ENCODE measurements at regions not wholly inside any gene's neighbourhood (a gene's known extent, or its start where the extent isn't known, plus 50 kb on each side); places are given as distances from the start of the nearest gene placed in this dataset.

DNA sequence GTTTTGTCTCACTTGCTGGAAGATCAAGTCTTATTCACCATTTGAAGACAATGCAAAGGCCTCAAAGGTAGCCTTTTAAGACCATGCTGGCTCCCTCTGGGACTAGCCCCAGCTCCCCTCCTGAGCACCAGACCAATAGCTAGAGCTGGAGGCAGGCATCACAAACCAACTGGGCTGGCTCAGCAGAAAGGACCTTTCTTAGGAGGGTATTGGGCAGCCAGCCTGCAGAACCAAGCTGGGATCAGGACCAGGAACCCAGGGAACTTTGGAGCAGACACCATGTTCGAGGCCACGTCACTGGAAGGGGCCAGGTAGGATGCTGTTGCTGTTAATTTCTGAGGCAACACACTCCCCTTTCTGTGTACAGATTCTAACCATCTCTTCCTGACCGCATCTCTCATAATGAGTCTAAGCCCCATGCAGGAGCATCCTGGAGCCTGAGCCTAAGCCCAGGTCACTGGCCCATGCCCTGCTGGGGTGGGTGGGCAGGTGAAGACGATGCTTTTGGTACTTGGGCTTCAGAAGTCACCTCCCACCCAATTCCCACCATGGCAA lies 81.4 kb upstream of the KLF13 start:
- Histone ChIP-seq H3K9me3 (replicated peaks; ENCODE audit: control insufficient read depth, insufficient read depth, low read length) (no peaks in the 10 kb centered on the region), H3K9me1 (replicated peaks; ENCODE audit: control insufficient read depth, extremely low read depth, insufficient read depth, low read length) (no peaks in the 10 kb centered on the region), H3K27ac (ENCODE audit: insufficient read depth, low read depth, low read length) (no peak overlapping the region), H3K9ac (replicated peaks; ENCODE audit: extremely low read depth, insufficient read depth, low read length) (no peak overlapping the region), H3K36me3 (ENCODE audit: control insufficient read depth in 2 of 2, extremely low read depth in 1 of 2, insufficient read depth in 2 of 2, low read length in 2 of 2) (no peaks in the 10 kb centered on the region), H3K4me1 (ENCODE audit: control insufficient read depth, extremely low read depth, insufficient read depth, low read length) (no peaks in the 10 kb centered on the region), H3K79me2 (ENCODE audit: control insufficient read depth, insufficient read depth, low read length) (no peaks in the 10 kb centered on the region), H4K20me1 (replicated peaks; ENCODE audit: control insufficient read depth, extremely low read depth, insufficient read depth, low read length) (no peaks in the 10 kb centered on the region), H3K4me3 (replicated peaks in 1 of 3; ENCODE audit: insufficient read depth in 1 of 3, low read depth in 1 of 3, low read length in 3 of 3) (no peak overlapping the region), H2AFZ (ENCODE audit: low read depth, low read length) (no peak overlapping the region), H3K27me3 (ENCODE audit: control insufficient read depth in 2 of 2, insufficient read depth in 2 of 2, low read length in 2 of 2) (no peaks in the 10 kb centered on the region), H3K4me2 (ENCODE audit: insufficient read depth, low read length) (no peak overlapping the region)
- intact Hi-C loops (cut with micrococcal nuclease) = no loop called here
- POLR2A ChIA-PET = no interaction called here
- no peak for DNase-seq (ENCODE audit: low read depth, low spot score)
- no peak for FAIRE-seq
- dilution Hi-C loops (cut with MboI; ENCODE audit: extremely low pct_ligation_motif_present, low sequenced_read_pairs) = no loop called here
- CTCF ChIA-PET = no interaction called here
- no peak for TF ChIP-seq POLR2A (IDR thresholded peaks at IDR 0.05; ENCODE audit: low read depth, low read length)
- no peak for TF ChIP-seq JUN (IDR thresholded peaks at IDR 0.05; ENCODE audit: borderline replicate concordance, insufficient read depth, insufficient read length, low read depth)
- TF ChIP-seq, protein P1, sequence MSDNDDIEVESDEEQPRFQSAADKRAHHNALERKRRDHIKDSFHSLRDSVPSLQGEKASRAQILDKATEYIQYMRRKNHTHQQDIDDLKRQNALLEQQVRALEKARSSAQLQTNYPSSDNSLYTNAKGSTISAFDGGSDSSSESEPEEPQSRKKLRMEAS (IDR thresholded peaks at IDR 0.05; ENCODE audit: insufficient read depth, insufficient read length) = no peak
- TF ChIP-seq FOS (IDR thresholded peaks at IDR 0.05; ENCODE audit: borderline replicate concordance, insufficient read depth, low read length) = no peak
- no peak for TF ChIP-seq GATA2 (IDR thresholded peaks at IDR 0.05; ENCODE audit: insufficient read depth, insufficient read length, low read depth, low read length)
- TF ChIP-seq POLR2AphosphoS5 (IDR thresholded peaks at IDR 0.05; ENCODE audit: insufficient read depth, low read depth, low read length) = no peak
- no TSS peak for BruUV-seq (replicated peaks)

DNA sequence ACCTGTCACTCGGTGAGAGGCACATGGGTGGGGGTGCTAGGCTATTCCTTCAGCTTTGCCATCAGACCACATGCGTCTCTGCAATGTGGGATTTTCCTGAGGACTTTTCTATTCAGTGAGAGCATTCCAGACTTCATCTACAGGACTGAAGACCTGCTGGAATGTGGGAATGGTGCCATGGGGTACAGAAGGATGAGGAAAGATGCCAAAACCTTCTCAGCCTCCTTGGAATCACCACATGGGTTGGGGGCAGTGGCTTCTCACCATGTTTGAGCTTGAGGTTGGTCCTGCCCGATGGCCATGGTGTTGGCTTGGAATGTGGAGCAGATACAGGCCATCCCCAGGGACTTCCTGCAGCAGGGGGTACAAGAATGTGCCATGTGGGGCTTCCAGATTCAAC lies 80.9 kb upstream of the KLF13 start:
- H3K4me2 ChIP-seq (ENCODE audit: insufficient read depth, low read length) = no peak overlapping the region
- no peak overlapping the region for H3K9ac ChIP-seq (replicated peaks; ENCODE audit: extremely low read depth, insufficient read depth, low read length)
- H2AFZ ChIP-seq (ENCODE audit: low read depth, low read length) = no peak overlapping the region
- no peaks in the 10 kb centered on the region for H3K79me2 ChIP-seq (ENCODE audit: control insufficient read depth, insufficient read depth, low read length)
- no peaks in the 10 kb centered on the region for H3K9me3 ChIP-seq (replicated peaks; ENCODE audit: control insufficient read depth, insufficient read depth, low read length)
- DNase-seq (ENCODE audit: low read depth, low spot score) (no peak), FAIRE-seq (no peak)
- intact Hi-C loops (cut with micrococcal nuclease) = no loop called here
- H4K20me1 ChIP-seq (replicated peaks; ENCODE audit: control insufficient read depth, extremely low read depth, insufficient read depth, low read length) = no peaks in the 10 kb centered on the region
- ChIA-PET POLR2A (no interaction called here), CTCF (interaction anchor here (1.0 kb wide), 1 partner anchor 17 kb away, joined by 3 read pairs; no protein-coding TSS in a partner anchor)
- H3K36me3 ChIP-seq (ENCODE audit: control insufficient read depth in 2 of 2, extremely low read depth in 1 of 2, insufficient read depth in 2 of 2, low read length in 2 of 2) = no peaks in the 10 kb centered on the region
- no peaks in the 10 kb centered on the region for H3K9me1 ChIP-seq (replicated peaks; ENCODE audit: control insufficient read depth, extremely low read depth, insufficient read depth, low read length)
- no peaks in the 10 kb centered on the region for H3K4me1 ChIP-seq (ENCODE audit: control insufficient read depth, extremely low read depth, insufficient read depth, low read length)
- dilution Hi-C loops (cut with MboI; ENCODE audit: extremely low pct_ligation_motif_present, low sequenced_read_pairs) = no loop called here
- H3K27me3 ChIP-seq (ENCODE audit: control insufficient read depth in 2 of 2, insufficient read depth in 2 of 2, low read length in 2 of 2) = no peaks in the 10 kb centered on the region
- no peak overlapping the region for H3K4me3 ChIP-seq (replicated peaks in 1 of 3; ENCODE audit: insufficient read depth in 1 of 3, low read depth in 1 of 3, low read length in 3 of 3)
- BruUV-seq (replicated peaks) = no TSS peak
- H3K27ac ChIP-seq (ENCODE audit: insufficient read depth, low read depth, low read length) = no peak overlapping the region
- no peak for TF ChIP-seq GATA2 (IDR thresholded peaks at IDR 0.05; ENCODE audit: insufficient read depth, insufficient read length, low read depth, low read length)
- TF ChIP-seq FOS (IDR thresholded peaks at IDR 0.05; ENCODE audit: borderline replicate concordance, insufficient read depth, low read length) = no peak
- no peak for TF ChIP-seq CTCF (IDR thresholded peaks at IDR 0.05; ENCODE audit: extremely low read depth in 1 of 2, insufficient read depth in 1 of 2, low read depth in 1 of 2, low read length in 2 of 2)
- no peak for TF ChIP-seq JUN (IDR thresholded peaks at IDR 0.05; ENCODE audit: borderline replicate concordance, insufficient read depth, insufficient read length, low read depth)
- TF ChIP-seq, protein P1 (IDR thresholded peaks at IDR 0.05; ENCODE audit: insufficient read depth, insufficient read length) = no peak
- no peak for TF ChIP-seq POLR2AphosphoS5 (IDR thresholded peaks at IDR 0.05; ENCODE audit: insufficient read depth, low read depth, low read length)
- TF ChIP-seq EZH2 (IDR thresholded peaks at IDR 0.05; ENCODE audit: borderline replicate concordance, low read depth, low read length, severe bottlenecking) = no peak
- TF ChIP-seq MYC (IDR thresholded peaks at IDR 0.05; ENCODE audit: low read depth, low read length) = no peak
- no peak for TF ChIP-seq POLR2A (IDR thresholded peaks at IDR 0.05; ENCODE audit: low read depth, low read length)
